SKM-1 (cell line): ENCODE measurements at regions not wholly inside any gene's neighbourhood (a gene's known extent, or its start where the extent isn't known, plus 50 kb on each side); places are given as distances from the start of the nearest gene placed in this dataset.
"Not testable (repeated sequence)": the region's sequence is repeated elsewhere in the genome, so short reads cannot be mapped to it uniquely, and the experiment has no call there.

Source experiments
- DNase-seq: peaks from one replicate; lab custom pipeline; 2025; ENCODE audit not compliant: unreplicated experiment; lab: John Stamatoyannopoulos, UW

GRCh38 chr2:163122257-163122656, 283.7 kb upstream of the KCNH7 start:
- no peak for DNase-seq

DNA sequence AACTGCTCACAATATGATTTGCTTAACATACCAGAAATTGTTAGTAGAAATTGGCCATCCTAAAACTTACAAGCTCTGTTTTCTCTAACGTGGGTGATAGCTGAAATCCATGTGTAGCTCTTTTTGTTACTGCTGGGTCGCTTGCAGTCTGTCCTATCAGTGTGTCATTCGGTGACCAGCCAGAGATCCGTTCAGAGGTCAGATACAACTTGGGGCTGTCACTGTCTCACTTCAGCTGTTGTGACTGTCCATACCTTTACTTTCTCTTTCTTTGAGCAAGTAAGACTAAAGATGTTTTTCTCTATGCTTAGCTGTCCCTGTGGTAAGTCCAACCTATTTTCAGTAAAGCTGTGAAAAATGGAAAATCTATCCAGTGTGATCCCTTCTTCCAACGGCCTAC, 282.9 kb upstream of the KCNH7 start:
- no peak for DNase-seq

GRCh38 chr2:163119966-163120365, 281.4 kb upstream of the KCNH7 start:
- no peak for DNase-seq

- DNase-seq, result no peak
Measured at GRCh38 chr2:163086940-163087339, 248.4 kb upstream of the KCNH7 start.

DNA sequence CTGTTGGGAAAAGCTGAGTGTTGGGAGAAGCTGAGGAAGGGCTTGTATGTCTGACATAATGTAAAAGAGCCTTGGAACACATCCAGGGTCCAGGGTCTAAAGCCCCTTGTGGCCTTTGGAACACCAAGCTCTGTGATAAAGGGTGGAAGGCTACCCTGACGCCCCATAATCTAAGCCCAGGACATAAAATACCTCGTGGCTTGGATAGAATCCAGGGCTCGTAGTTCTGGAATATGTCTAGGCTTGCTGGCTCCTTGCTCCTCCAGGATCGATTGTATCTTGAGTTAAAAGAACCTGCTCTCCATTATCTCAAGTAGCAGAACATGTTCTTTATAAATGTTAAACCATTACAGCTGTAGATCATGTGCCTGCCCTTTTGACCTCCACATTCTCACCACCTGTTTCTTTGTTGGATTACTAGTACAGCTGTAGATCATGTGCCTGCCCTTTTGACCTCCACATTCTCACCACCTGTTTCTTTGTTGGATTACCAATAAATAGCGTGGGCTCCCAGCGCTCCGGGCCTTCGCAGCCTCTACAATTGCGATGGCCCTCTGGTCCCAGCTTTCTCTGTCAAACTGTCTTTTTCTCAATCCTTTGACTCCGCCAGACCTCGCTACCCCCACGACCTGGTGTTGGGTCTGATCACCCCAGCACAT, 246.9 kb upstream of the KCNH7 start:
- not testable (repeated sequence) for DNase-seq

DNA sequence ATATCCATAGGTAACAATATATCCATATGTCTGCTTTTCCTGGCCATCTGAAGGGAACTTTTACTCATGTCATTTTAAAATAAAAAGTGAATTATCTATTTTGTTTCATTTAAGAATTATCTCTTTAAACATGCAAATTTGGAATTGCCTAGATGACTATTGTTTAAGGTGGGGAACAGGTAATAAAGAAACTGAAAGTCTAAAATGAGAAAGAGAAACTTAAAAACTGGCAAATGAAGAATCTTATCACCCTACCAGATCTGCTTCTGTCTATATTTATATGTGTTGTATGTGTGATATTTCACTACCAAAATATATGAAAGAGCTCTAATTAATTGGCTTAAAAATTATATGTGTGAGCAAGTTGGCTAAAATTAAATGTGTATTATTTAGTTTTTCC, 243.2 kb upstream of the KCNH7 start:
- DNase-seq, result no peak

DNA sequence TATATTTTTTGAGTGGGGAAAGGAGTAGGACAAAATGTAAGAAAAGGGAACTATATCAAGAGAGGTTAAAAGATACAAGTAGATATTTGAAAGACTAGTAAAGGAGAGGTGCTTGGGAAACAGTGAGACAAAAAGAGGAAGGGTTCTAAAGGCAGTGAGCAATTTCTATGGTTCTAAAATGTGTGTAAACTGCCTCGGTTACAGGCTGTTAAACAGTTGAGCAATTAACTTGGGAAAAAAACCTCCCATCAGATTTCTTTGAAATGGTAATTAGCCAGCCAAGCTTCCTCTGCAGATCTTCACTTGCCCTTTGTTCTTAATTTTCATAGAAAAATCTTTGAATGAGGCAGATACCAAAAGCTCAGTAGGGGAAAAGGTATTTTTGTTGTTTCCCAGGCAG, 238.7 kb upstream of the KCNH7 start:
- DNase-seq, result peak; percentile 89

DNA sequence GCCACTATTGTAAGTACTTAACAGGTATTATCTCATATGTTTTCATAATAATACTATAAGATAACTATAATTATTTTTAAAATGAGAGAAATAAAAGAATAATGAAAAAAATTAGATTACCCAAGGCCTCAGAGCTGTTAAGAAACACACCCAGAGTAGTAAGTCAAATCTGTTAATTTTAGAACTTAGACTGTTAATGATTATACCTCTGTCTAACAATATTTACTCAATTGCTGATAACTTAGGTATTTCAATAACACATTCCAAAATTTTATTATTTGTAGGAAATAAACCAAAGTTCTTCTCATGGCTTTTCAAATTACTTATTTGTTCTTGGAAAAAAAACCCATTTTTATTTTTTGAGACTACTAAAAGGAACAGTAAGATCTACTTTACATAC, 227.5 kb upstream of the KCNH7 start:
- DNase-seq, result no peak

- no peak for DNase-seq
Measured at GRCh38 chr2:163062524-163062923, 224.0 kb upstream of the KCNH7 start.

GRCh38 chr2:163046615-163047014, 208.0 kb upstream of the KCNH7 start:
- DNase-seq, result no peak

- DNase-seq, result no peak
Measured at GRCh38 chr2:163045830-163046229, 207.3 kb upstream of the KCNH7 start.

DNA sequence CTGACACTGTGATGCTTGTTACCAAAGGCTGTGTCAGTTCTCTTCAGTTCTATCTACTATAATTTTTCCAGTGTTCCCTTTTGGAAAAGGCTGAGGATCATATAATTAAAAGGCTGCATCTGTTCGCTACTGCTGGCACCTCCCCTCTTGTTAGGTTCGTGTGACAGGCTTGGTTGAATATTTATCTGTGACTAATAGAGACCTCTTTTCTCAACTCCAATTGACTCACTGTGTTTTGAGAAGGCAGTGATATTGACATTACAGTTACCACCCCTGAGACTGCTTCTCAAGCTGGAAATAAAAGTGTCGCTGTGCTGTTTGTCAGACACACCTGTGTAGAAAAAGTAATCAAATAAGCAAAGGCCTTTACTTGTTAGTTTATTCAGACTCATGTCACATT, 205.5 kb upstream of the KCNH7 start:
- no peak for DNase-seq

DNA sequence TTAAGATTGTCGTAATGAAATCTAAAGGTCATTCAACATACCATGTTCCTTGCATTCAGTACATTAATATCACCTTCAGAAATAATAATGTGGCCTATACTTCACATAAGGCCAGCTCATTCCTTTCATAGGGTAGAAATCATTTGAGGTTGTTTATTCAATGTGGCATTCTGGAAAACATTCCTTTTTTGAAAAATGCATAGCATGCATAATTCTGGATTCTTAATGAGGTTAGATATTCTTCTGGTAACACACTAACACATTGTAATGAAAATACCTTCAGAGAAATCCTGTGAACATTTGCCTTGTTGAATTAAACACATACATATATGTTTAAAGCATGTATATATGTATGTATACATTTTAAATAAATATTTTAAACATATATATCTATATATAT, 204.6 kb upstream of the KCNH7 start:
- no peak for DNase-seq

DNA sequence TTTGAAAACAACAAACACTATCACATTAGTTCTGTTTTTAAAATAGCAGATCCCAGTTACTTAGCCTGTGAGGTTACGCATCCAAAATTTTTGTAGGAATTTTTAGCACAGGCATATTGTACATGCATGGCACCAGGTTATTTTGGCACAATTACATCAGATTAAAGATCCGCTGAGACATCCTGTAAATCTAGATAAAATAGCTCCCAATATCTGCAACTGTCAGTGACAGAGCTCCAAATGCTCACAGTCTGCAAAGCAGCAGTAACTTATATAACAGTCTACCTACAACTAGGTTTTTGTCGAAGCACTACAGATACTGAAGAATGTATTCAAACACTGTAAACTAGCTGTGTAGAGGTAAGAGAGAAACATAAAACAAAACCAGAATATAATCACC, 200.7 kb upstream of the KCNH7 start:
- DNase-seq, result no peak

- no peak for DNase-seq
Measured at GRCh38 chr2:163028807-163029206, 190.2 kb upstream of the KCNH7 start.

GRCh38 chr2:163026136-163026775, 187.7 kb upstream of the KCNH7 start:
- DNase-seq, result not testable (repeated sequence)

GRCh38 chr2:163016882-163017281, 178.3 kb upstream of the KCNH7 start:
- DNase-seq, result not testable (repeated sequence)

- no peak for DNase-seq
Measured at GRCh38 chr2:163011000-163011399, 172.4 kb upstream of the KCNH7 start.

- DNase-seq, result no peak
Measured at GRCh38 chr2:163008642-163009041, 170.1 kb upstream of the KCNH7 start.

- DNase-seq, result no peak
Measured at GRCh38 chr2:162994718-162995117, 156.2 kb upstream of the KCNH7 start.

GRCh38 chr2:162992828-162993227, 154.3 kb upstream of the KCNH7 start:
- DNase-seq, result no peak

GRCh38 chr2:162989507-162989906, 150.9 kb upstream of the KCNH7 start:
- no peak for DNase-seq

GRCh38 chr2:162974771-162975170, 136.2 kb upstream of the KCNH7 start:
- no peak for DNase-seq
